HEK293T (cell line): ENCODE measurements at regions not wholly inside any gene's neighbourhood (a gene's known extent, or its start where the extent isn't known, plus 50 kb on each side); places are given as distances from the start of the nearest gene placed in this dataset.

ENCODE experiments used
- ARNT ChIP-seq: fragments of 450-650 bp; IDR thresholded peaks from 2 replicates; pipeline ENCODE4 v1.6.1; 2017; ENCODE audit warnings: mild to moderate bottlenecking
- BHLHE40 ChIP-seq: fragments of 450-650 bp; IDR thresholded peaks from 2 replicates; pipeline ENCODE4 v1.6.1; 2016; ENCODE audit warnings: mild to moderate bottlenecking, moderate library complexity, borderline replicate concordance
- ELF4 ChIP-seq: fragments of 450-650 bp; IDR thresholded peaks from 2 replicates; pipeline ENCODE4 v1.6.1; 2017; ENCODE audit warnings: antibody characterized with exemption
- FOXA1 ChIP-seq: fragments of 450-650 bp; IDR thresholded peaks from 2 replicates; pipeline ENCODE4 v1.6.1; 2016; ENCODE audit warnings: mild to moderate bottlenecking
- FOXK2 ChIP-seq: fragments of 450-650 bp; IDR thresholded peaks from 2 replicates; pipeline ENCODE4 v1.6.1; 2016; ENCODE audit warnings: mild to moderate bottlenecking
- FOXM1 ChIP-seq: fragments of 450-650 bp; IDR thresholded peaks from 2 replicates; pipeline ENCODE4 v1.6.1; 2017; ENCODE audit warnings: mild to moderate bottlenecking, borderline replicate concordance
- LEF1 ChIP-seq: fragments of 450-650 bp; IDR thresholded peaks from 2 replicates; pipeline ENCODE4 v1.6.1; 2017; ENCODE audit warnings: mild to moderate bottlenecking, borderline replicate concordance
- NFRKB ChIP-seq: fragments of 450-650 bp; IDR thresholded peaks from 2 replicates; pipeline ENCODE4 v1.6.1; 2016; ENCODE audit warnings: mild to moderate bottlenecking, moderate library complexity
- SP1 ChIP-seq: fragments of 450-650 bp; IDR thresholded peaks from 2 replicates; pipeline ENCODE4 v1.6.1; 2017
- SUZ12 ChIP-seq: fragments of 450-650 bp; IDR thresholded peaks from 2 replicates; pipeline ENCODE4 v1.6.1; 2016; ENCODE audit warnings: mild to moderate bottlenecking
- ZNF384 ChIP-seq: fragments of 450-650 bp; IDR thresholded peaks from 2 replicates; pipeline ENCODE4 v1.6.1; 2016
- TF ChIP-seq, protein P1 (sequence below): fragments of 450-650 bp; IDR thresholded peaks from 2 replicates; pipeline ENCODE4 v1.6.1; 2016

DNA sequence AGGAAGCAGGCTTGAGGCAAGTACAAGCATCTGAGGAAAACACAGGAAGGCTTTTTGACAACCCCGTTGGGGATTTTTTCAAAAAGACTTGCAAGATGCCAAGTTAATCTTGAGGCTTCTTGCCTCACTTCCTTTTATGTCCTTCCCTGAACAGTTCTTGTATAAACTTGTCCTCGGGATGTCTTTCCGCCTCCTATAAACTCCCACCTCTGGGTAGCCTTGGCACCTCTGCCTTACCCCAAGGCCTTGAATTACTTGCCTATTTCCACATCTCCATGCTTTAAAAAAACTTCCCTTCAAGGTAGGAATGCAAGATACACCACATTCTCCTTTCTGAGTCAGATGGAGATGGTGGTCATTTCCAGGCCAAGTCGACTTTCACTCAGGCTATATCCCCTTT, 106.4 kb upstream of the RBBP8 start:
- TF ChIP-seq FOXK2 = no peak
- TF ChIP-seq ZNF384 = no peak
- TF ChIP-seq SUZ12 = no peak
- no peak for TF ChIP-seq NFRKB
- TF ChIP-seq FOXM1 = no peak
- no peak for TF ChIP-seq BHLHE40
- no peak for TF ChIP-seq SP1
- TF ChIP-seq, protein P1, sequence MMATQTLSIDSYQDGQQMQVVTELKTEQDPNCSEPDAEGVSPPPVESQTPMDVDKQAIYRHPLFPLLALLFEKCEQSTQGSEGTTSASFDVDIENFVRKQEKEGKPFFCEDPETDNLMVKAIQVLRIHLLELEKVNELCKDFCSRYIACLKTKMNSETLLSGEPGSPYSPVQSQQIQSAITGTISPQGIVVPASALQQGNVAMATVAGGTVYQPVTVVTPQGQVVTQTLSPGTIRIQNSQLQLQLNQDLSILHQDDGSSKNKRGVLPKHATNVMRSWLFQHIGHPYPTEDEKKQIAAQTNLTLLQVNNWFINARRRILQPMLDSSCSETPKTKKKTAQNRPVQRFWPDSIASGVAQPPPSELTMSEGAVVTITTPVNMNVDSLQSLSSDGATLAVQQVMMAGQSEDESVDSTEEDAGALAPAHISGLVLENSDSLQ = no peak
- no peak for TF ChIP-seq ELF4
- no peak for TF ChIP-seq ARNT
- TF ChIP-seq LEF1 = no peak
- no peak for TF ChIP-seq FOXA1
